Activated CD8-positive, alpha-beta memory T cell treated with anti-CD3 and anti-CD28 coated beads, Interleukin-2, amount 10 ng/mL, durations not matched to agents 7 days and 5 days (primary cell): ENCODE measurements at regions not wholly inside any gene's neighbourhood (a gene's known extent, or its start where the extent isn't known, plus 50 kb on each side); places are given as distances from the start of the nearest gene placed in this dataset.
"Not testable (repeated sequence)": the region's sequence is repeated elsewhere in the genome, so short reads cannot be mapped to it uniquely, and the experiment has no call there.

ENCODE experiments used
- ATAC-seq: fragments of 150-1000 bp; cut with Tn5 transposase; one replicate; pipeline ENCODE4 v1.10.0; 2021; ENCODE audit warnings: moderate library complexity
- CTCF ChIA-PET: fragments of 350-600 bp; sonication (Branson Sonifier 250); formaldehyde crosslinking; loops from one replicate; lab custom pipeline; 2021; ENCODE audit warnings: antibody characterized with exemption; lab: Charles Lee
- DNase-seq: peaks from one replicate; pipeline ENCODE4 v3.0.0-alpha.2; 2020
- H3K27ac Mint-ChIP-seq: one replicate; pipeline ENCODE4 v1.8.0; 2021; ENCODE audit warnings: mild to moderate bottlenecking, mixed read lengths
- H3K27me3 Mint-ChIP-seq: one replicate; pipeline ENCODE4 v1.8.0; 2021; ENCODE audit warnings: mixed read lengths
- H3K36me3 Mint-ChIP-seq: one replicate; pipeline ENCODE4 v1.8.0; 2021; ENCODE audit warnings: mild to moderate bottlenecking, mixed read lengths
- H3K4me1 Mint-ChIP-seq: one replicate; pipeline ENCODE4 v1.8.0; 2021; ENCODE audit warnings: mixed read lengths
- H3K4me3 Mint-ChIP-seq: one replicate; pipeline ENCODE4 v1.8.0; 2021; ENCODE audit warnings: mild to moderate bottlenecking, moderate library complexity, mixed read lengths
- H3K9me3 Mint-ChIP-seq: one replicate; pipeline ENCODE4 v1.8.0; 2022; ENCODE audit warnings: low read depth, mixed read lengths

- peaks cover 7% of the 10 kb centered on the region for H3K27me3 Mint-ChIP-seq
- no peak for ATAC-seq
- no peak overlapping the region for H3K27ac Mint-ChIP-seq
- no peak for DNase-seq
- CTCF ChIA-PET = no interaction called here
- no peaks in the 10 kb centered on the region for H3K9me3 Mint-ChIP-seq
- peaks cover 2% of the 10 kb centered on the region for H3K4me1 Mint-ChIP-seq
- no peak overlapping the region for H3K4me3 Mint-ChIP-seq
- H3K36me3 Mint-ChIP-seq = no peaks in the 10 kb centered on the region
Measured at GRCh38 chr13:44800626-44801025, 188.6 kb downstream of the NUFIP1 start.

GRCh38 chr13:44797685-44798084, 191.6 kb downstream of the NUFIP1 start:
- Mint-ChIP-seq H3K27ac (no peak overlapping the region), H3K27me3 (peaks cover 7% of the 10 kb centered on the region), H3K9me3 (no peaks in the 10 kb centered on the region), H3K4me1 (peaks cover 2% of the 10 kb centered on the region), H3K4me3 (no peak overlapping the region), H3K36me3 (no peaks in the 10 kb centered on the region)
- no peak for ATAC-seq
- CTCF ChIA-PET = no interaction called here
- DNase-seq = no peak

DNA sequence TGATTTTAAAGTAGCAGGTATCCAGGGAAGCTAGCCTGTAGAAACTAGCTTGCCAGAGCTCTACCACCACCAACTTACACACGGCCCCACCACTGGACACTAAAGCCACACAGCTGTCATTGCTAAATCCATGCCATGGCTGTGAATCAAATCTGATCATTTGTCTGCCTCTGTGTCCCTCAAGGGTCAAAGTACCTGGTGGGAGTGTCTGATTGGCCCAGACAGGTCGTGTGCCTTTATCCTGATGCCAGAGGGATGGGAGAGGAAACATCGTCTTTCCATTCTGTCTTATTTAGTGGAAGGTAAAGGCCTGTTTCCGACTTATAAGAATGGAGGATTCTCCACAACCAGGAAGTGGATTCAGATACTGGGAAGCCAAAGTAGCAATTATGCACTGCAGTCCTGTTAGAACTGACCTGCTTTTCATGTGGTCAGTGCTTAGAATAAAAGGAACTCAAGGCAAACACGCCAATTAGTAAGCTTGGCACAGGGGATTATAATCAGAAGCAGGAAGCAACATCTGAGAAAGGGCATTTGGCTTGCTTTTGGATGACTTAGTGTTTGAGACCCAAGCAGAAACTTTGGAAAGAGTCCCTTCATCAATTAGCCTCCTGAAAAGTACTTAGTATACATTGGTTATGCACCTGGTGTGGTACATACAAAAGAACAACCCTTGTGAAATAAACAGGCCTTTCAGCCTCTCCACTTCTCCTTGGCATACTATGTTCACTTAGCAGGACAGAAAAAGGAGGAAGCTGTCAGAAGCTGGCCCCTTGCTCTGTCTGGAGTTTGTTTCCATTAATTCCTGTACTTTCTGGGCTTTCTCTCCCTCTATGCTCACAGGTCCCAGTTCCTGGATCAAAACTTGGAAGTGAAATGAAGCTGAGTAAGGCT, 192.4 kb downstream of the NUFIP1 start:
- CTCF ChIA-PET = no interaction called here
- no peaks in the 10 kb centered on the region for H3K4me1 Mint-ChIP-seq
- peaks cover 7% of the 10 kb centered on the region for H3K27me3 Mint-ChIP-seq
- no peak overlapping the region for H3K27ac Mint-ChIP-seq
- no peak overlapping the region for H3K4me3 Mint-ChIP-seq
- ATAC-seq (no peak), DNase-seq (no peak)
- H3K9me3 Mint-ChIP-seq = no peaks in the 10 kb centered on the region
- H3K36me3 Mint-ChIP-seq = no peaks in the 10 kb centered on the region

DNA sequence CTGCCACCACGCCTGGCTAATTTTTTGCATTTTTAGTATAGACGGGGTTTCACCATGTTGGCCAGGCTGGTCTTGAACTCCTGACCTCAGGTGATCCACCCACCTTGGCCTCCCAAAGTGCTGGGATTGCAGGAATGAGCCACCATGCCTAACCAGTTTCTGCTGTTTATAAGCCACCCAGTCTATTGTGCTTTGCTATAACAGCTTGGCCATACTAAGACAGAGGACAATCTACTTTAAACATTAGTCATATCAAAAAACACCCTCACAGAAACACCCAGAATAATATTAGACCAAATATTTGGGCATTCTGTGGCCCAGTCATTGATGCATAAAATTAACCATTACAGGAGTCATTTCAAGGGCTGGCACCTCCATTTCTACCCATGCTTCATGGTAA, 193.2 kb downstream of the NUFIP1 start:
- H3K4me3 Mint-ChIP-seq, CTCF ChIA-PET, H3K4me1 Mint-ChIP-seq, H3K27me3 Mint-ChIP-seq, H3K36me3 Mint-ChIP-seq, H3K9me3 Mint-ChIP-seq, DNase-seq, H3K27ac Mint-ChIP-seq, ATAC-seq: not testable (repeated sequence)

DNA sequence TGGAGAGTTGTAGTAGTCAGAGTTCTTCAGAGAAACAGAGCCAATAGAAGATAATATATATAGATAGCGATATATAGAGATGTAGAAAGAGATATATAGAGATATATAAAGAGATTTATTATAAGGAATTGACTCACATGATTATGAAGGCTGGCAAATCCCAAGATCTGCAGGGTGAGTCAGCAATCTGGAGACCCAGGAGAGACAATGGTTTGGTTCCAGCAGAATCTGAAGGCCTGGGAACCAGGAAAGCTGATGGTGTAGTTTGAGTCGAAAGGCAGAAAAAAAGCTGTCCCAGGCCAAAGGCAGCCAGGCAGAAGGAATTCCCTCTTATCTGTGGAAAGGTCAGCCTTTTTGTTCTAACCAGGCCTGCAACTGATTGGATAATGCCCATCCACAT, 194.1 kb downstream of the NUFIP1 start:
- H3K27ac Mint-ChIP-seq = no peak overlapping the region
- H3K36me3 Mint-ChIP-seq = no peaks in the 10 kb centered on the region
- no peaks in the 10 kb centered on the region for H3K9me3 Mint-ChIP-seq
- peaks cover 3% of the 10 kb centered on the region for H3K27me3 Mint-ChIP-seq
- no peak for ATAC-seq
- H3K4me3 Mint-ChIP-seq = no peak overlapping the region
- no peak for DNase-seq
- CTCF ChIA-PET = no interaction called here
- H3K4me1 Mint-ChIP-seq = no peaks in the 10 kb centered on the region

GRCh38 chr13:44792096-44792495, 197.2 kb downstream of the NUFIP1 start:
- Mint-ChIP-seq H3K36me3 (no peaks in the 10 kb centered on the region), H3K4me1 (no peaks in the 10 kb centered on the region), H3K4me3 (no peak overlapping the region), H3K27me3 (no peaks in the 10 kb centered on the region), H3K27ac (no peak overlapping the region), H3K9me3 (no peaks in the 10 kb centered on the region)
- CTCF ChIA-PET = no interaction called here
- DNase-seq (no peak), ATAC-seq (no peak)

GRCh38 chr13:44790289-44790688, 199.0 kb downstream of the NUFIP1 start:
- Mint-ChIP-seq H3K4me1 (no peaks in the 10 kb centered on the region), H3K36me3 (no peaks in the 10 kb centered on the region), H3K4me3 (no peak overlapping the region), H3K27me3 (no peaks in the 10 kb centered on the region), H3K27ac (no peak overlapping the region), H3K9me3 (no peaks in the 10 kb centered on the region)
- CTCF ChIA-PET = no interaction called here
- no peak for DNase-seq
- ATAC-seq = no peak

GRCh38 chr13:44787617-44788016, 201.7 kb downstream of the NUFIP1 start:
- CTCF ChIA-PET = interaction anchor here (1.5 kb wide), 1 partner anchor 10 kb away, joined by 4 read pairs; no protein-coding TSS in a partner anchor

GRCh38 chr13:44786756-44787155, 202.5 kb downstream of the NUFIP1 start:
- Mint-ChIP-seq H3K27ac (no peak overlapping the region), H3K27me3 (peaks cover 3% of the 10 kb centered on the region), H3K9me3 (no peaks in the 10 kb centered on the region), H3K36me3 (no peaks in the 10 kb centered on the region), H3K4me3 (no peak overlapping the region), H3K4me1 (no peaks in the 10 kb centered on the region)
- CTCF ChIA-PET = no interaction called here
- ATAC-seq = no peak
- DNase-seq = no peak

More at GRCh38 chr13:44787617-44788016, 201.7 kb downstream of the NUFIP1 start:
- H3K27ac Mint-ChIP-seq = no peak overlapping the region
- H3K9me3 Mint-ChIP-seq = no peaks in the 10 kb centered on the region
- H3K27me3 Mint-ChIP-seq = peaks cover 3% of the 10 kb centered on the region
- no peaks in the 10 kb centered on the region for H3K36me3 Mint-ChIP-seq
- no peaks in the 10 kb centered on the region for H3K4me1 Mint-ChIP-seq
- H3K4me3 Mint-ChIP-seq = no peak overlapping the region
- ATAC-seq = no peak
- no peak for DNase-seq

- Mint-ChIP-seq H3K4me3 (no peak overlapping the region), H3K4me1 (no peaks in the 10 kb centered on the region), H3K27me3 (peaks cover 3% of the 10 kb centered on the region), H3K36me3 (no peaks in the 10 kb centered on the region), H3K27ac (no peak overlapping the region), H3K9me3 (no peaks in the 10 kb centered on the region)
- ATAC-seq (no peak), DNase-seq (no peak)
- CTCF ChIA-PET = no interaction called here
Measured at GRCh38 chr13:44785401-44785800, 203.9 kb downstream of the NUFIP1 start.

DNA sequence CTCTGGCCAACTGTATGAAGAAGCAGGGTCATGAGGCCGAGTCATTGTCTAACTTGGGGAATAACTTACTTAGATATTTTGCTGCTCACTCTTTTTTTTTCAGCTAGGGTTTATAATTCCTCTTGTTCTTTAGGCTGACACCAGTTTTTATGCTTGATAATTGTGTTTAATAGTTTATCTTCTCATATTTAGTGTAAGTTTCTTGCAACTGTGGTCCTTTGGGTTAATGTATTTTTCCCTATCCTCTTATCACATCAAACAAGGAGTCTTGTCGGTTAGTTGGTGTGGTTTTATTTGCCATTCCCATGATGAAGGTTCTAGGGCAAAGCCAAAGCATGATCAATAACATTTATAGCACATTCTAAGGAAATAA, 204.6 kb downstream of the NUFIP1 start:
- ATAC-seq (no peak), DNase-seq (no peak)
- CTCF ChIA-PET = no interaction called here
- Mint-ChIP-seq H3K4me3 (no peak overlapping the region), H3K27me3 (peaks cover 3% of the 10 kb centered on the region), H3K36me3 (no peaks in the 10 kb centered on the region), H3K9me3 (no peaks in the 10 kb centered on the region), H3K27ac (no peak overlapping the region), H3K4me1 (no peaks in the 10 kb centered on the region)

DNA sequence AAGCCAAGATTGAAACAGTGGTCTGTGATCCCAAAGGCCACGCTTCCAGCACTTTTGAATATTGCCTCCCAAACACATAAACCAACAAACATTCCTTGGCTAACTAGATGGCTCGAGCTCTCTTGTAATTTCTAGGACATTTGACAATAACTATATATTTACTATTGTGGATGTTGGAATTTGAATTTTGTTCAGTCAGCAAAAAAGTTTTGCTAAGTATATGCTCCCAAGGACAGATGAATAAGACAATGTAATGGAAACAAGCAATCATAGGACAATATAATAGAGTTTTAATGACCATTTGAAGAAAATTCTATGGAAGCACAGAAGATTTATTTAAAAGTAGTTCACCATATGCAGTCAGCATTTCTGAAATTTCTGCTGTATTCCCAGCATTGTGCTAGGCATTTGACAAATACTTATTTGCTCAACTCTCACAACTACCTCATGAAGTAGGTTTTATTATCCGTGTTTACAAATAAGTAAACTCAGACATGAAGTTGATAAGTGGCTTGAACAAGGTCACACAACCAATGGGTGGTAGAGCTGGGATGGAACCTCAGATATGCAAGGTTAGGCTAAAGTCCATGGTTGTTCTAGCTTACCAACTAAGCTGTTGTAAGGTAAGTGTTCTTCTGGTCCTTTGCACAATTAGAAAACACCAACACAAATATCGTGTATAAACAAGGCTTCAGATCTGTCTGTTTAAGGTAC, 205.1 kb downstream of the NUFIP1 start:
- Mint-ChIP-seq H3K4me1 (no peaks in the 10 kb centered on the region), H3K9me3 (no peaks in the 10 kb centered on the region), H3K27me3 (peaks cover 3% of the 10 kb centered on the region), H3K4me3 (no peak overlapping the region), H3K27ac (no peak overlapping the region), H3K36me3 (no peaks in the 10 kb centered on the region)
- ATAC-seq (no peak), DNase-seq (no peak)
- CTCF ChIA-PET = no interaction called here

GRCh38 chr13:44780591-44781280, 204.6 kb upstream of the TSC22D1 start:
- Mint-ChIP-seq H3K36me3 (no peaks in the 10 kb centered on the region), H3K4me3 (no peak overlapping the region), H3K9me3 (no peaks in the 10 kb centered on the region), H3K4me1 (no peaks in the 10 kb centered on the region), H3K27me3 (peaks cover 3% of the 10 kb centered on the region), H3K27ac (no peak overlapping the region)
- DNase-seq (no peak), ATAC-seq (no peak)
- CTCF ChIA-PET = no interaction called here
